ENCODE measurements at regions not wholly inside any gene's neighbourhood (a gene's known extent, or its start where the extent isn't known, plus 50 kb on each side); places are given as distances from the start of the nearest gene placed in this dataset.

DNA sequence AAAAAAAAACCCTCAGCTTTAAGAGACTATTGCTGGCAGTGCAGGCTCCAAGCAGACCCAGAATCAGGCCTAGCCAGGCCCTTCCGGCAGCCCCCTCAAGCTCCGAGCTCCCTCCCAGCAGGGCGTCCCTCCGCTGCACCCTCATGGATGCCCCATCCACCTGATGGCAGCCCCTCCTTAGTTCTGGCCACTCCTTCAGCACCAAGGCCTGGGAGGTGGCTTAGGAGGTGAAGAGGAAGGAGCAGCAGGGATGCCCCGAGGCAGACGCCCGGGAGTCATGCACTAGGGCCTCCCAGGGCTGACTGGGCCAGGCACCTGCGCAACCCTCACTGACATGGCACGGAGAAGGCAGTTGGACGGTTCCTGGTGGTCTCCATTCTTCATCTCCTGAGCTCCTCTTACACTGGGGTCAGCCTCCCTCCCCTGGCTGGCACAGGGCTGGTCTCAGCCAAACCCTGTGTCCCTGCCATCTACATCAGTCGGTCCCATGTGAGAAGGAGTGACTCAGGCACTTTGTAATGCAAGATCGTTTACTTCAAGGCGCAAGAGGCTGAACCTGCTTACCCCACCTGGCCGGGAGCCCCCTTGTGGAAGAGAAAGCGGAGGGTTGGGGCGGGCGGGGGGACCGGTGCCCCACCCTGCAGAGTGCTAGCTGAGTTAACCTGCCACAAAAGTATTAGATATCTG lies 53.5 kb upstream of the ID2 start:
- no peaks in the 10 kb centered on the region for H3K9me3 Mint-ChIP-seq
- Histone ChIP-seq H3K27me3 (ENCODE audit: control insufficient read depth, insufficient read depth, low read length) (no peaks in the 10 kb centered on the region), H3K9me3 (ENCODE audit: control insufficient read depth in 2 of 2, low read length in 2 of 2) (no peaks in the 10 kb centered on the region), H3K4me3 (ENCODE audit: low read depth, low read length) (no peak overlapping the region), H3K27ac (ENCODE audit: insufficient read depth, low read length, poor library complexity, severe bottlenecking) (no peak overlapping the region), H3K4me1 (ENCODE audit: control insufficient read depth, insufficient read depth, low read length, poor library complexity, severe bottlenecking) (no peaks in the 10 kb centered on the region), H3K36me3 (ENCODE audit: control insufficient read depth, insufficient read depth, low read length) (no peaks in the 10 kb centered on the region)
- ATAC-seq (ENCODE audit: low read depth in 2 of 2) (no peak), DNase-seq (no peak)
- H3K27ac Mint-ChIP-seq = no peak overlapping the region
- H3K27me3 Mint-ChIP-seq = peaks cover 9% of the 10 kb centered on the region
- H3K4me1 Mint-ChIP-seq = peaks cover 0 to 7% (median 0%) of the 10 kb centered on the region in 4 donors
- no peak overlapping the region for H3K4me3 Mint-ChIP-seq
- H3K36me3 Mint-ChIP-seq = no peaks in the 10 kb centered on the region

DNA sequence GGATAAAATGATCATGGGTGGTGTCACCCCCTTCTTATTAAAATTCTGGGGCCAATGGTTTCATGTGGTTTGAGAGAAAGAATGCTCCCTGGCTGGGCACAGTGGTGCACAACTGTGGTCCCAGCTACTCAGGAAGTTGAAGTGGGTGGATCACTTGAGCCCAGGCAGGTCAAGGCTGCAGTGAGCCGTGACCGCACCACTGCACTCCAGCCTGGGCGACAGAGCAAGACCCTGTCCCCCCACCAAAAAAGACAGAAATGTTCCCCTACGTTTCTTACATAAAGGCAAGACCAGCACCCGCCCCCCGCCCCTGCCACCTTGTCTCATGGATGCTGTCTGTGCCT lies 53.0 kb upstream of the ID2 start:
- ATAC-seq (ENCODE audit: low read depth in 2 of 2) = no peak
- peaks cover 5% of the 10 kb centered on the region for H3K27me3 Mint-ChIP-seq
- H3K4me3 Mint-ChIP-seq = no peak overlapping the region

GRCh38 chr2:8629402-8629801 lies 52.5 kb upstream of the ID2 start:
- no peak for DNase-seq
- peaks cover 0 to 7% (median 0%) of the 10 kb centered on the region in 4 donors for H3K4me1 Mint-ChIP-seq
- H3K27me3 Mint-ChIP-seq = peaks cover 5% of the 10 kb centered on the region
- H3K4me1 ChIP-seq (ENCODE audit: control insufficient read depth, insufficient read depth, low read length, poor library complexity, severe bottlenecking) = no peaks in the 10 kb centered on the region
- no peak for ATAC-seq (ENCODE audit: low read depth in 2 of 2)
- H3K4me3 ChIP-seq (ENCODE audit: low read depth, low read length) = no peak overlapping the region
- no peaks in the 10 kb centered on the region for H3K27me3 ChIP-seq (ENCODE audit: control insufficient read depth, insufficient read depth, low read length)
- H3K27ac ChIP-seq (ENCODE audit: insufficient read depth, low read length, poor library complexity, severe bottlenecking) = no peak overlapping the region
- H3K4me3 Mint-ChIP-seq = no peak overlapping the region
- H3K9me3 ChIP-seq (ENCODE audit: control insufficient read depth in 2 of 2, low read length in 2 of 2) = no peaks in the 10 kb centered on the region
- no peak overlapping the region for H3K27ac Mint-ChIP-seq
- no peaks in the 10 kb centered on the region for H3K9me3 Mint-ChIP-seq
- no peaks in the 10 kb centered on the region for H3K36me3 ChIP-seq (ENCODE audit: control insufficient read depth, insufficient read depth, low read length)
- H3K36me3 Mint-ChIP-seq = no peaks in the 10 kb centered on the region

More for the DNA sequence above, 53.0 kb upstream of the ID2 start:
- Histone ChIP-seq H3K9me3 (ENCODE audit: control insufficient read depth in 2 of 2, low read length in 2 of 2) (no peaks in the 10 kb centered on the region), H3K27ac (ENCODE audit: insufficient read depth, low read length, poor library complexity, severe bottlenecking) (no peak overlapping the region), H3K4me3 (ENCODE audit: low read depth, low read length) (no peak overlapping the region), H3K36me3 (ENCODE audit: control insufficient read depth, insufficient read depth, low read length) (no peaks in the 10 kb centered on the region), H3K27me3 (ENCODE audit: control insufficient read depth, insufficient read depth, low read length) (no peaks in the 10 kb centered on the region), H3K4me1 (ENCODE audit: control insufficient read depth, insufficient read depth, low read length, poor library complexity, severe bottlenecking) (no peaks in the 10 kb centered on the region)
- DNase-seq = no peak
- H3K9me3 Mint-ChIP-seq = no peaks in the 10 kb centered on the region
- H3K27ac Mint-ChIP-seq = no peak overlapping the region
- H3K4me1 Mint-ChIP-seq = peaks cover 0 to 7% (median 0%) of the 10 kb centered on the region in 4 donors
- H3K36me3 Mint-ChIP-seq = no peaks in the 10 kb centered on the region

GRCh38 chr2:8630676-8631464 lies 51.0 kb upstream of the ID2 start:
- no peak for DNase-seq
- Histone ChIP-seq H3K27me3 (ENCODE audit: control insufficient read depth, insufficient read depth, low read length) (no peaks in the 10 kb centered on the region), H3K4me1 (ENCODE audit: control insufficient read depth, insufficient read depth, low read length, poor library complexity, severe bottlenecking) (no peaks in the 10 kb centered on the region), H3K36me3 (ENCODE audit: control insufficient read depth, insufficient read depth, low read length) (no peaks in the 10 kb centered on the region), H3K4me3 (ENCODE audit: low read depth, low read length) (no peak overlapping the region), H3K27ac (ENCODE audit: insufficient read depth, low read length, poor library complexity, severe bottlenecking) (no peak overlapping the region), H3K9me3 (ENCODE audit: control insufficient read depth in 2 of 2, low read length in 2 of 2) (no peaks in the 10 kb centered on the region)
- H3K36me3 Mint-ChIP-seq = no peaks in the 10 kb centered on the region
- H3K9me3 Mint-ChIP-seq = no peaks in the 10 kb centered on the region
- ATAC-seq (ENCODE audit: low read depth in 2 of 2) = no peak
- no peak overlapping the region for H3K27ac Mint-ChIP-seq
- peaks cover 0 to 7% (median 0%) of the 10 kb centered on the region in 4 donors for H3K4me1 Mint-ChIP-seq
- peaks cover 5% of the 10 kb centered on the region for H3K27me3 Mint-ChIP-seq
- H3K4me3 Mint-ChIP-seq = no peak overlapping the region

- no peak overlapping the region for H3K4me3 ChIP-seq (ENCODE audit: low read depth, low read length)
- no peaks in the 10 kb centered on the region for H3K9me3 ChIP-seq (ENCODE audit: control insufficient read depth in 2 of 2, low read length in 2 of 2)
- peaks cover 0 to 7% (median 0%) of the 10 kb centered on the region in 4 donors for H3K4me1 Mint-ChIP-seq
- ATAC-seq (ENCODE audit: low read depth in 2 of 2) (peak in 1 of 2 donors; percentile 23), DNase-seq (peak in 1 of 3 donors; percentile 25)
- H3K9me3 Mint-ChIP-seq = no peaks in the 10 kb centered on the region
- H3K4me3 Mint-ChIP-seq = no peak overlapping the region
- peaks cover 5% of the 10 kb centered on the region for H3K27me3 Mint-ChIP-seq
- H3K27ac ChIP-seq (ENCODE audit: insufficient read depth, low read length, poor library complexity, severe bottlenecking) = no peak overlapping the region
- no peak overlapping the region for H3K27ac Mint-ChIP-seq
- no peaks in the 10 kb centered on the region for H3K4me1 ChIP-seq (ENCODE audit: control insufficient read depth, insufficient read depth, low read length, poor library complexity, severe bottlenecking)
- no peaks in the 10 kb centered on the region for H3K27me3 ChIP-seq (ENCODE audit: control insufficient read depth, insufficient read depth, low read length)
- no peaks in the 10 kb centered on the region for H3K36me3 Mint-ChIP-seq
- H3K36me3 ChIP-seq (ENCODE audit: control insufficient read depth, insufficient read depth, low read length) = no peaks in the 10 kb centered on the region
These were observed 50.3 kb upstream of the ID2 start for GRCh38 chr2:8631465-8632005.
